Gastrocnemius medialis (tissue), 4 donors: ENCODE measurements at regions not wholly inside any gene's neighbourhood (a gene's known extent, or its start where the extent isn't known, plus 50 kb on each side); places are given as distances from the start of the nearest gene placed in this dataset.

Experiments
- ATAC-seq, 2 donors: fragments of 150-250 bp; one replicate each; pipeline ENCODE4 v1.9.1; 2016
- DNase-seq, 2 donors: peaks; one replicate each; pipeline ENCODE4 v3.0.0-alpha.2; 2019
- H3K27ac ChIP-seq, 4 donors: fragments of 200-600 bp; sonication (generic); 1 replicate in 1 of 4; 2 replicates in 3 of 4; pipeline ENCODE4 v1.5.1; 2016 to 2018; ENCODE audit warnings: mild to moderate bottlenecking in 2 of 4, moderate library complexity in 1 of 4
- H3K27me3 ChIP-seq, 3 donors: fragments of 200-600 bp; sonication (generic) in 2 of 3; 1 replicate in 1 of 3; 2 replicates in 2 of 3; pipeline versions ENCODE4 v1.5.1 to v1.6.0; 2016 to 2019; ENCODE audit warnings: mild to moderate bottlenecking in 1 of 3, moderate library complexity in 1 of 3
- H3K36me3 ChIP-seq, 2 donors: fragments of 200-600 bp; sonication (generic) in 1 of 2; one replicate each; pipeline ENCODE4 v1.5.1; 2017 to 2018
- H3K4me1 ChIP-seq, 2 donors: fragments of 200-600 bp; sonication (generic) in 1 of 2; one replicate each; pipeline ENCODE4 v1.5.1; 2016 to 2017; ENCODE audit warnings: mild to moderate bottlenecking in 2 of 2
- H3K4me3 ChIP-seq, 4 donors: fragments of 200-600 bp; sonication (generic) in 3 of 4; 1 replicate in 1 of 4; 2 replicates in 3 of 4; pipeline ENCODE4 v1.5.1; 2016 to 2019; ENCODE audit warnings: mild to moderate bottlenecking in 2 of 4
- H3K9me3 ChIP-seq, 3 donors: fragments of 200-600 bp; sonication (generic) in 2 of 3; 1 replicate in 1 of 3; 2 replicates in 2 of 3; pipeline ENCODE4 v1.5.1; 2016 to 2019
- POLR2A ChIP-seq, 2 donors: fragments of 450-650 bp; IDR thresholded peaks; one replicate each; pipeline ENCODE4 v1.6.1; 2017; ENCODE audit warnings: antibody characterized with exemption in 2 of 2, mild to moderate bottlenecking in 2 of 2, moderate library complexity in 2 of 2
- in situ Hi-C, 4 donors: fragments of 200-750 bp; cut with MboI; loops; one replicate each; pipeline versions ENCODE4 v1.15.0 to v1.8.0; 2017; ENCODE audit warnings: low sequenced_read_pairs in 4 of 4
- intact Hi-C: fragments of 100-400 bp; cut with DNase I; formaldehyde crosslinking; loops from one replicate; pipeline ENCODE4 v1.15.1; 2023; ENCODE audit warnings: low total_unique reads
- TF ChIP-seq, protein P1 (sequence below), 5 experiments: fragments of 450-650 bp in 3 of 5; fragments of 200-600 bp in 2 of 5; sonication (generic) in 2 of 5; IDR thresholded peaks in 4 of 5; conservative IDR thresholded peaks in 1 of 5; 1 replicate in 4 of 5; 2 replicates in 1 of 5; pipeline ENCODE4 v1.5.1; 2016 to 2019; ENCODE audit warnings: antibody characterized with exemption in 5 of 5, mild to moderate bottlenecking in 3 of 5, moderate library complexity in 3 of 5

DNA sequence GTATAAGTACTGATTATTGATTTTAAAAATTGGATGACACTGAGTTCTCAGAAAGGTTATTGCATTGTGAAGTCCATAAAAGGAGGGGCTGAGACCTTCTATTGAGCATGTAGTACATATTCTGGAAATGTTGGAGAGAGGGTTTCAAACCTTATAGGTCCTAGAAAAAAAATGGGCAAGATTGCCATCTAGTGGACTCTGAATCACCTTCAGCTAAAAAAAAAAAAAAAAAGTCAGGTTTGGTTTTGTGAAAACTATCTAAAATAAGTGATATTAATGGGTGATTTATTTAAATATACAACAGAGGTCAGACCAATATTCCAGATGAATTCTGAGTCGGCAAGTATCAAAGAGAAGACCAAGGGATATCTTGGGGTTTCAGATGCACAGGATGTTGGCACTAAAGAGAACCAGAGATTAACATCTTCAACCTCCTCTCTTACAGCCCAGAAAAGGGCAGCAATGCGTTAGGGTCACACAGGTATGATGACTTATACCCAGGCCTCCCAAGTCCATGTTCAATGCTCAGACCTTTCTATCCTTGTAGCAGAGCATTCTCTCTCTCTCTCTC is 109.8 kb upstream of the NMUR2 start:
- in situ Hi-C loops, result no loop called here
- no peaks in the 10 kb centered on the region for H3K27me3 ChIP-seq

DNA sequence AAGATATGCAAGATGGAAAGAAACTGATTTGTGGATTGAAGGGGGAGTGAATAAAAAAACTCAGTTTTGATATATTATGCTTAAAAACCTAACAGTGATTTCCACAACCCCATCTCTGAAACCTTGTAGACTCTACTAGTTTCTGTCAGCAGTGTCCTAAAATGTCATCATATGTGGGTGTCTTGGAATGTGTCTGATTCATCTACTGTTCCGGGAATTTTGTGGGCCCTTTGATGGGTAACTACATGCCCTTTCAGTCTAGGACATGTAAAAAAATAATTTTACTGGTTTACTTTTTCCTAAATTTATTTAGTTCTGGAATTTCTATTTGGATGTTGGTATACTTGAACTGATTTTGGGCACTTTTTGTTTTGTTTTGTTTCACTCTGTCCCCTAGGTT is 118.9 kb upstream of the NMUR2 start:
- no peak overlapping the region for H3K4me3 ChIP-seq
- H3K36me3 ChIP-seq, result no peaks in the 10 kb centered on the region
- H3K27ac ChIP-seq, result no peak overlapping the region
- no peak for ATAC-seq
- TF ChIP-seq POLR2A (IDR thresholded peaks at IDR 0.05), result no peak
- TF ChIP-seq, protein P1, sequence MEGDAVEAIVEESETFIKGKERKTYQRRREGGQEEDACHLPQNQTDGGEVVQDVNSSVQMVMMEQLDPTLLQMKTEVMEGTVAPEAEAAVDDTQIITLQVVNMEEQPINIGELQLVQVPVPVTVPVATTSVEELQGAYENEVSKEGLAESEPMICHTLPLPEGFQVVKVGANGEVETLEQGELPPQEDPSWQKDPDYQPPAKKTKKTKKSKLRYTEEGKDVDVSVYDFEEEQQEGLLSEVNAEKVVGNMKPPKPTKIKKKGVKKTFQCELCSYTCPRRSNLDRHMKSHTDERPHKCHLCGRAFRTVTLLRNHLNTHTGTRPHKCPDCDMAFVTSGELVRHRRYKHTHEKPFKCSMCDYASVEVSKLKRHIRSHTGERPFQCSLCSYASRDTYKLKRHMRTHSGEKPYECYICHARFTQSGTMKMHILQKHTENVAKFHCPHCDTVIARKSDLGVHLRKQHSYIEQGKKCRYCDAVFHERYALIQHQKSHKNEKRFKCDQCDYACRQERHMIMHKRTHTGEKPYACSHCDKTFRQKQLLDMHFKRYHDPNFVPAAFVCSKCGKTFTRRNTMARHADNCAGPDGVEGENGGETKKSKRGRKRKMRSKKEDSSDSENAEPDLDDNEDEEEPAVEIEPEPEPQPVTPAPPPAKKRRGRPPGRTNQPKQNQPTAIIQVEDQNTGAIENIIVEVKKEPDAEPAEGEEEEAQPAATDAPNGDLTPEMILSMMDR (IDR thresholded peaks at IDR 0.05 in 4 of 5, conservative IDR thresholded peaks at IDR 0.05 in 1 of 5), result no peak
- in situ Hi-C loops, result no loop called here
- no peak for DNase-seq
- H3K27me3 ChIP-seq, result no peaks in the 10 kb centered on the region
- no peaks in the 10 kb centered on the region for H3K9me3 ChIP-seq
- H3K4me1 ChIP-seq, result no peaks in the 10 kb centered on the region
- intact Hi-C loops, result no loop called here

More for the DNA sequence above, 109.8 kb upstream of the NMUR2 start:
- H3K4me3 ChIP-seq, result no peak overlapping the region
- DNase-seq (no peak), ATAC-seq (no peak)
- intact Hi-C loops, result no loop called here
- no peaks in the 10 kb centered on the region for H3K4me1 ChIP-seq
- no peaks in the 10 kb centered on the region for H3K9me3 ChIP-seq
- no peak overlapping the region for H3K27ac ChIP-seq
- TF ChIP-seq, protein P1 (IDR thresholded peaks at IDR 0.05 in 4 of 5, conservative IDR thresholded peaks at IDR 0.05 in 1 of 5), result peak in 2 of 5 experiments; percentile 14 to 24
- TF ChIP-seq POLR2A (IDR thresholded peaks at IDR 0.05), result no peak
- H3K36me3 ChIP-seq, result no peaks in the 10 kb centered on the region

DNA sequence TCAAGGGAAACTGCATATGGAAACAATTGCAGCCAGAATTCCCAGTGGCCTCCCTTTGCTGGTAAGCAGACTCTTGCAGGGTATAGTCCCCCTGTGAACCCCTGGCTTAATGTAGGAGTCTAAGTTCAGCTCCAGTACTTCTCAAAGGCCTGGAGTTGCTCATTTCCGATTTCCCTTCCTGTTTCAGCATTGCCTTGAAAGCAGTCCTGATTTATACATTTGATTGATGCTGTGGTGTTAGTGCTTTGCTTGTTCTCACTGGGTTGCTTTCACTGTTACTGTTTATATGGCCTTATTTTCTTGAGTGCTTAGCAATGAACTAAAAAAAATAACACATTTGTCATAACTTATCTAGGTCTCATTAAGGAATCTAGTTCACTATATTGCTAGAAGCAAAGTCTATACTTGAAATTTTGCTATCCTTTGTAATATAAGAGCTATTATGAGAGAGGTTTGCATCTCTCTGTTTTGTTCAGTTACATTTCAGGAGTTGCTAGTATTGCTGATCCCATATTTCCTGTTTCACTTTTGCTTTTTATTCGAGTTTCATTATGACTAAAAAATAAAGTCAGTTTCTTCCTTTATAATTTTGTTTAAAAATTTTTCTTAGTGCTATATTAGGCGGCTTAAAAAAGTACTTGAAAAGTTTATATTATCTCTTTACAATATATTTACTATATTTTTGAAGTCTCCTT is 122.4 kb upstream of the NMUR2 start:
- Histone ChIP-seq H3K9me3 (no peaks in the 10 kb centered on the region), H3K27me3 (no peaks in the 10 kb centered on the region), H3K27ac (no peak overlapping the region), H3K4me3 (no peak overlapping the region), H3K4me1 (no peaks in the 10 kb centered on the region), H3K36me3 (no peaks in the 10 kb centered on the region)
- DNase-seq (no peak), ATAC-seq (no peak)
- TF ChIP-seq, protein P1 (IDR thresholded peaks at IDR 0.05 in 4 of 5, conservative IDR thresholded peaks at IDR 0.05 in 1 of 5), result no peak
- TF ChIP-seq POLR2A (IDR thresholded peaks at IDR 0.05), result no peak
- in situ Hi-C loops, result loop anchor here in 1 of 4 donors (25.0 kb wide), 1 partner anchor 1435 kb away; no protein-coding TSS in a partner anchor
- intact Hi-C loops, result no loop called here

DNA sequence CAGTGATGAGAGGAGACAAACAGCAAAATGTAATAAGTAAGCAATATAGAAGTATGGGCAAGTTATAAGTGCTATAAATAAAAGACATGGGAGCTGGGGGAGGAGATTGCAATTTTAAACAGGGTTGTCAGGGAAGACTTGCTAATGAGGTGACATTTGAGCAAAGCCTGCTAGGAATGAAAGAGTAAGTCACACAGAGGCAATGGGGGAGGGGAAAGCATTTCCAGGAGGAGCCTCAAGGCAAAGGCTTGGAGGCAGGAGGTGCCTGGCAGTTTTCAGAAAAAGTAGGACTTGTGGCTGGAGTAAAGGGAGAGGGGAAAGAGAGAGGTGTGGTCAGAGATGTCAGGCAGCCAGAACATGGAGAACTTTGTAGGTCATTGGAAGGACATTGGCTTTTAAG is 124.4 kb upstream of the NMUR2 start:
- intact Hi-C loops (no loop called here), in situ Hi-C loops (loop anchor here in 1 of 4 donors (25.0 kb wide), 1 partner anchor 1433 kb away; no protein-coding TSS in a partner anchor)
- no peak for ATAC-seq
- Histone ChIP-seq H3K4me3 (no peak overlapping the region), H3K27me3 (no peaks in the 10 kb centered on the region), H3K36me3 (no peaks in the 10 kb centered on the region), H3K9me3 (no peaks in the 10 kb centered on the region), H3K27ac (no peak overlapping the region), H3K4me1 (no peaks in the 10 kb centered on the region)
- TF ChIP-seq, protein P1 (IDR thresholded peaks at IDR 0.05 in 4 of 5, conservative IDR thresholded peaks at IDR 0.05 in 1 of 5), result no peak
- TF ChIP-seq POLR2A (IDR thresholded peaks at IDR 0.05), result no peak
- DNase-seq, result no peak
